Activated naive CD4-positive, alpha-beta T cell (primary cell): ENCODE measurements at regions not wholly inside any gene's neighbourhood (a gene's known extent, or its start where the extent isn't known, plus 50 kb on each side); places are given as distances from the start of the nearest gene placed in this dataset.

Source experiments
- DNase-seq, 4 experiments: peaks; one replicate each; lab custom pipeline; 2025; lab: John Stamatoyannopoulos, UW

- no peak for DNase-seq
Measured at GRCh38 chr2:2641541-2642410, 310.7 kb upstream of the MYT1L start.

- no peak for DNase-seq
Measured at GRCh38 chr2:2640818-2641217, 309.7 kb upstream of the MYT1L start.

GRCh38 chr2:2640371-2640770, 309.3 kb upstream of the MYT1L start:
- no peak for DNase-seq

GRCh38 chr2:2639251-2640139, 308.4 kb upstream of the MYT1L start:
- no peak for DNase-seq

GRCh38 chr2:2638547-2639220, 307.6 kb upstream of the MYT1L start:
- DNase-seq, result no peak

- no peak for DNase-seq
Measured at GRCh38 chr2:2636813-2637212, 305.7 kb upstream of the MYT1L start.

GRCh38 chr2:2635025-2635528, 304.0 kb upstream of the MYT1L start:
- DNase-seq, result no peak

GRCh38 chr2:2633017-2633416, 301.9 kb upstream of the MYT1L start:
- no peak for DNase-seq

GRCh38 chr2:2623939-2624338, 292.9 kb upstream of the MYT1L start:
- DNase-seq, result no peak

- DNase-seq, result no peak
Measured at GRCh38 chr2:2621855-2622254, 290.8 kb upstream of the MYT1L start.

GRCh38 chr2:2620604-2621003, 289.5 kb upstream of the MYT1L start:
- DNase-seq, result no peak

GRCh38 chr2:2619995-2620394, 288.9 kb upstream of the MYT1L start:
- no peak for DNase-seq

- DNase-seq, result no peak
Measured at GRCh38 chr2:2614452-2614851, 283.4 kb upstream of the MYT1L start.

GRCh38 chr2:2613279-2614199, 282.5 kb upstream of the MYT1L start:
- DNase-seq, result peak; percentile 52 to 87 (median 72)

GRCh38 chr2:2610751-2611150, 279.7 kb upstream of the MYT1L start:
- DNase-seq, result no peak

- no peak for DNase-seq
Measured at GRCh38 chr2:2600366-2600765, 269.3 kb upstream of the MYT1L start.

- no peak for DNase-seq
Measured at GRCh38 chr2:2599441-2599840, 268.4 kb upstream of the MYT1L start.

GRCh38 chr2:2597712-2598111, 266.6 kb upstream of the MYT1L start:
- no peak for DNase-seq

GRCh38 chr2:2591542-2591940, 260.5 kb upstream of the MYT1L start:
- DNase-seq, result no peak

- DNase-seq, result no peak
Measured at GRCh38 chr2:2590841-2591541, 259.9 kb upstream of the MYT1L start.

- DNase-seq, result no peak
Measured at GRCh38 chr2:2590141-2590540, 259.1 kb upstream of the MYT1L start.
